ENCODE measurements at regions not wholly inside any gene's neighbourhood (a gene's known extent, or its start where the extent isn't known, plus 50 kb on each side); places are given as distances from the start of the nearest gene placed in this dataset.

DNA sequence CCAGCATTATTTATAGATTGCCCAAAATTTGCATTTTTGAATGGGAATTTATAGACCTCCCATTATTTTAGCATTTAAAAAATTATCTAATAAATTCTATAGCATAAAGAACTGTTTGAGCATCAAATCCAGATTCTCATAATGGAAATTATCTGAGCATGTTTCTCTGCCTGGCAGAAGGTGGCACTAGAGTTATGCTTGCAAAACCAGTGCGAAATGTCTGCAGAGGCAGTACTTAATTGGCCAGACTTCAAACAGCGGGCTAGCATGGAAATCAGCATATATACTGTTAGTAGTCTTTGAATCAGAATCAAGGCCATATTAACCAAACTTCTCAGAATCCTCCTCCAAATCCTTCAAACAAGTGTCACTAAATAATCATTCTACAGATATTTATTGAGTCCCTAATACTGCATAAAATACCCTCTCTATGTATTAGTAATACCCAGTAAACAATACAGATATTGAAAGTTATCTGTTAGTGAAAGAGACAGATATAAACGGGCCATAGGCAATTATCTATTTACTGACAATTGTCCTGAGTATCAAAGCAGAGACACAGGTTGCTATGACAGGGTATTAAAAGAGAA is 78.7 kb upstream of the DCLK2 start:
- no peaks in the 10 kb centered on the region for H3K9me2 ChIP-seq (replicated peaks; ENCODE audit: low read depth, low read length)
- no peaks in the 10 kb centered on the region for H3K9me3 ChIP-seq (ENCODE audit: insufficient read depth, low read depth, low read length)
- no peak overlapping the region for H3K9ac ChIP-seq (ENCODE audit: low read depth, low read length, poor library complexity, severe bottlenecking)
- no peak overlapping the region for H3K4me3 ChIP-seq (ENCODE audit: low read length, poor library complexity, severe bottlenecking)
- no peak overlapping the region for H2AFZ ChIP-seq (ENCODE audit: low read length)
- H3K36me3 ChIP-seq (ENCODE audit: insufficient read depth, low read length), result no peaks in the 10 kb centered on the region
- no peaks in the 10 kb centered on the region for H4K20me1 ChIP-seq (ENCODE audit: insufficient read depth, low read length, poor library complexity, severe bottlenecking)
- no peaks in the 10 kb centered on the region for H3F3A ChIP-seq (ENCODE audit: low read depth)
- no peaks in the 10 kb centered on the region for H3K27me3 ChIP-seq (ENCODE audit: insufficient read depth, low read length, poor library complexity, severe bottlenecking)
- H3K79me2 ChIP-seq (ENCODE audit: insufficient read depth, low read length), result no peaks in the 10 kb centered on the region
- no peak overlapping the region for H3K4me2 ChIP-seq (ENCODE audit: low read depth, low read length, poor library complexity, severe bottlenecking)
- H3K4me1 ChIP-seq (ENCODE audit: insufficient read depth, low read length, poor library complexity, severe bottlenecking), result no peaks in the 10 kb centered on the region
- TF ChIP-seq EZH2phosphoT487 (IDR thresholded peaks at IDR 0.05; ENCODE audit: borderline replicate concordance), result no peak
- TF ChIP-seq, protein P1, sequence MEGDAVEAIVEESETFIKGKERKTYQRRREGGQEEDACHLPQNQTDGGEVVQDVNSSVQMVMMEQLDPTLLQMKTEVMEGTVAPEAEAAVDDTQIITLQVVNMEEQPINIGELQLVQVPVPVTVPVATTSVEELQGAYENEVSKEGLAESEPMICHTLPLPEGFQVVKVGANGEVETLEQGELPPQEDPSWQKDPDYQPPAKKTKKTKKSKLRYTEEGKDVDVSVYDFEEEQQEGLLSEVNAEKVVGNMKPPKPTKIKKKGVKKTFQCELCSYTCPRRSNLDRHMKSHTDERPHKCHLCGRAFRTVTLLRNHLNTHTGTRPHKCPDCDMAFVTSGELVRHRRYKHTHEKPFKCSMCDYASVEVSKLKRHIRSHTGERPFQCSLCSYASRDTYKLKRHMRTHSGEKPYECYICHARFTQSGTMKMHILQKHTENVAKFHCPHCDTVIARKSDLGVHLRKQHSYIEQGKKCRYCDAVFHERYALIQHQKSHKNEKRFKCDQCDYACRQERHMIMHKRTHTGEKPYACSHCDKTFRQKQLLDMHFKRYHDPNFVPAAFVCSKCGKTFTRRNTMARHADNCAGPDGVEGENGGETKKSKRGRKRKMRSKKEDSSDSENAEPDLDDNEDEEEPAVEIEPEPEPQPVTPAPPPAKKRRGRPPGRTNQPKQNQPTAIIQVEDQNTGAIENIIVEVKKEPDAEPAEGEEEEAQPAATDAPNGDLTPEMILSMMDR (conservative IDR thresholded peaks at IDR 0.05; ENCODE audit: low read length), result peak; percentile 63

DNA sequence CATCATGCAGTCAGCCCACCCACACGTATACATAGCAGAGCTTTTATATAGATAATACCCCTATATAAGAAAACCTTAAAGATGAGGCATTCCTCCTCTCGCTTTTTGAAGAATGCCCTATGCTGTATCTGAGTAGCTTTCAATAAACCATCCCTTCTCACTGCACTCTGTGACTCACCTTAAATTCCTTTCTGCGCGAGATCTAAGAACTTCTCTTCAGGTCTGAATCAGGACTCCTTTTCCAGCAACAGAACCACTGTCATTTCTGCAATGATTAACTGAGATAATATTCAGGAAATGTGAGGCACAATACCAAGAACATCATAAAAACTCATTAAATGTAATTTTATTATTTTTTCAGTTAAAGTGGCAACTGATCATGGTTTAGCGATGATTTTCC is 76.4 kb upstream of the DCLK2 start:
- Histone ChIP-seq H3K36me3 (ENCODE audit: insufficient read depth, low read length) (no peaks in the 10 kb centered on the region), H3K9me3 (ENCODE audit: insufficient read depth, low read depth, low read length) (no peaks in the 10 kb centered on the region), H3K9me2 (replicated peaks; ENCODE audit: low read depth, low read length) (no peaks in the 10 kb centered on the region), H3K4me3 (ENCODE audit: low read length, poor library complexity, severe bottlenecking) (no peak overlapping the region), H3K4me2 (ENCODE audit: low read depth, low read length, poor library complexity, severe bottlenecking) (no peak overlapping the region), H3K79me2 (ENCODE audit: insufficient read depth, low read length) (no peaks in the 10 kb centered on the region), H2AFZ (ENCODE audit: low read length) (no peak overlapping the region), H3K9ac (ENCODE audit: low read depth, low read length, poor library complexity, severe bottlenecking) (no peak overlapping the region), H3K4me1 (ENCODE audit: insufficient read depth, low read length, poor library complexity, severe bottlenecking) (no peaks in the 10 kb centered on the region), H4K20me1 (ENCODE audit: insufficient read depth, low read length, poor library complexity, severe bottlenecking) (no peaks in the 10 kb centered on the region), H3F3A (ENCODE audit: low read depth) (no peaks in the 10 kb centered on the region), H3K27me3 (ENCODE audit: insufficient read depth, low read length, poor library complexity, severe bottlenecking) (no peaks in the 10 kb centered on the region)
- TF ChIP-seq EZH2phosphoT487 (IDR thresholded peaks at IDR 0.05; ENCODE audit: borderline replicate concordance), result no peak
- TF ChIP-seq, protein P1 (conservative IDR thresholded peaks at IDR 0.05; ENCODE audit: low read length), result no peak

DNA sequence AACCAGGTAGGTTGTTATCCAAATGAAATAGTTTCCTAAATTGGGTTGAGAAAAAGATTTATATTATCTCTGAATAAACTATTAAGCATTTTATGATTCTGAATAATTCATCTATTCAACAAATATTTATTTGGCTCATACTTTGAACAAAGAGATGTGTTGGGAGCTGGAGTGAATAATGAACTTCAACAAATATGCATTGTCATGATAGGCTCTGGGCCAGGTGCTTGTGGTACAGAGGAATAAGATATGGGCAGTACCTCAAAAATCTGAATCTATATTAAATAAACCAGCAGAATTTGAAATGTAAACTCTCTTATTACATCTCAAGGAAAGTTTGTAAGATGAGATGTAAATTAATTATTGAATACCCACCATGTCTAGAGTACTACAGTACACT is 75.7 kb upstream of the DCLK2 start:
- H3K9me2 ChIP-seq (replicated peaks; ENCODE audit: low read depth, low read length), result no peaks in the 10 kb centered on the region
- no peaks in the 10 kb centered on the region for H3K27me3 ChIP-seq (ENCODE audit: insufficient read depth, low read length, poor library complexity, severe bottlenecking)
- H3F3A ChIP-seq (ENCODE audit: low read depth), result no peaks in the 10 kb centered on the region
- no peak overlapping the region for H3K4me3 ChIP-seq (ENCODE audit: low read length, poor library complexity, severe bottlenecking)
- no peaks in the 10 kb centered on the region for H3K4me1 ChIP-seq (ENCODE audit: insufficient read depth, low read length, poor library complexity, severe bottlenecking)
- TF ChIP-seq EZH2phosphoT487 (IDR thresholded peaks at IDR 0.05; ENCODE audit: borderline replicate concordance), result no peak
- TF ChIP-seq, protein P1 (conservative IDR thresholded peaks at IDR 0.05; ENCODE audit: low read length), result no peak
- no peak overlapping the region for H2AFZ ChIP-seq (ENCODE audit: low read length)
- H3K9ac ChIP-seq (ENCODE audit: low read depth, low read length, poor library complexity, severe bottlenecking), result no peak overlapping the region
- no peak overlapping the region for H3K4me2 ChIP-seq (ENCODE audit: low read depth, low read length, poor library complexity, severe bottlenecking)
- H3K9me3 ChIP-seq (ENCODE audit: insufficient read depth, low read depth, low read length), result no peaks in the 10 kb centered on the region
- H4K20me1 ChIP-seq (ENCODE audit: insufficient read depth, low read length, poor library complexity, severe bottlenecking), result no peaks in the 10 kb centered on the region
- H3K79me2 ChIP-seq (ENCODE audit: insufficient read depth, low read length), result no peaks in the 10 kb centered on the region
- H3K36me3 ChIP-seq (ENCODE audit: insufficient read depth, low read length), result no peaks in the 10 kb centered on the region
